OCI-LY3 (cell line): ENCODE measurements at regions not wholly inside any gene's neighbourhood (a gene's known extent, or its start where the extent isn't known, plus 50 kb on each side); places are given as distances from the start of the nearest gene placed in this dataset.

Experiments
- EZH2phosphoT487 ChIP-seq: fragments of 200-600 bp; shearing (Covaris generic); IDR thresholded peaks from 2 replicates; pipeline ENCODE4 v1.6.1; 2018; ENCODE audit warnings: antibody characterized with exemption, mixed run types, low read depth
- TF ChIP-seq, protein P1 (sequence below): fragments of 200-600, 300-600 bp; sonication (generic); IDR thresholded peaks from 2 replicates; pipeline ENCODE4 v1.5.1; 2014; ENCODE audit warnings: antibody characterized with exemption, low read length, low read depth

DNA sequence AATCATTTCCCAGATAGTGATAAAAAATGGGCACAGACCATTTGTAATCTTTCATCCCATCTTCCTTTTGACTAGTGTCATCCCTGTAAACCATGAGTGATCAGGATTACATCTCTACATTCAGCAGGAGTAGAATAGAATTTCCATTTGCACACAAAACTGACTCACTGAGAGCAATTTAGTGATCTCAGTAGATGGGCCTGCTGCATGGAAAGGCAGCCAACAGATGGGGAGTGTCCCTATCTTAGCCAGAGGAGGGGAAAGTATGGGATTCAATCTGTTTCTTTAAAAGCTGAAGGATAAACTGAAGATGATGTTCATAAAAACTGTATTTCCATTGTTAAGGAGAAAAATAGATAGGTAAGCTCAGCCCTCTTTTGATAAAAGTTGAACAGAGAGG, 441.7 kb downstream of the ZNF521 start:
- TF ChIP-seq EZH2phosphoT487, result no peak
- TF ChIP-seq, protein P1, sequence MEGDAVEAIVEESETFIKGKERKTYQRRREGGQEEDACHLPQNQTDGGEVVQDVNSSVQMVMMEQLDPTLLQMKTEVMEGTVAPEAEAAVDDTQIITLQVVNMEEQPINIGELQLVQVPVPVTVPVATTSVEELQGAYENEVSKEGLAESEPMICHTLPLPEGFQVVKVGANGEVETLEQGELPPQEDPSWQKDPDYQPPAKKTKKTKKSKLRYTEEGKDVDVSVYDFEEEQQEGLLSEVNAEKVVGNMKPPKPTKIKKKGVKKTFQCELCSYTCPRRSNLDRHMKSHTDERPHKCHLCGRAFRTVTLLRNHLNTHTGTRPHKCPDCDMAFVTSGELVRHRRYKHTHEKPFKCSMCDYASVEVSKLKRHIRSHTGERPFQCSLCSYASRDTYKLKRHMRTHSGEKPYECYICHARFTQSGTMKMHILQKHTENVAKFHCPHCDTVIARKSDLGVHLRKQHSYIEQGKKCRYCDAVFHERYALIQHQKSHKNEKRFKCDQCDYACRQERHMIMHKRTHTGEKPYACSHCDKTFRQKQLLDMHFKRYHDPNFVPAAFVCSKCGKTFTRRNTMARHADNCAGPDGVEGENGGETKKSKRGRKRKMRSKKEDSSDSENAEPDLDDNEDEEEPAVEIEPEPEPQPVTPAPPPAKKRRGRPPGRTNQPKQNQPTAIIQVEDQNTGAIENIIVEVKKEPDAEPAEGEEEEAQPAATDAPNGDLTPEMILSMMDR, result no peak
